OCI-LY1 (cell line): ENCODE measurements at regions not wholly inside any gene's neighbourhood (a gene's known extent, or its start where the extent isn't known, plus 50 kb on each side); places are given as distances from the start of the nearest gene placed in this dataset.

Source experiments
- H2AFZ ChIP-seq: fragments of 200-600 bp; sonication (generic), shearing (Covaris generic); 2 replicates; pipeline ENCODE4 v1.6.0; 2014; ENCODE audit warnings: antibody characterized with exemption, mild to moderate bottlenecking, low read length
- H3F3A ChIP-seq: fragments of 200-600 bp; sonication (generic), shearing (Covaris generic); 2 replicates; pipeline ENCODE4 v1.6.0; 2014; ENCODE audit warnings: mild to moderate bottlenecking, antibody characterized with exemption, low read length, moderate library complexity; ENCODE audit not compliant: insufficient read depth
- H3K27ac ChIP-seq: fragments of 200-600 bp; sonication (generic); 2 replicates; pipeline ENCODE4 v1.5.1; 2014; ENCODE audit warnings: low read length, mixed run types, mild to moderate bottlenecking, low read depth; ENCODE audit not compliant: poor library complexity, severe bottlenecking
- H3K27me3 ChIP-seq: fragments of 200-600 bp; sonication (generic); 2 replicates; pipeline ENCODE4 v1.6.0; 2014; ENCODE audit warnings: antibody characterized with exemption, mild to moderate bottlenecking, low read length, moderate library complexity; ENCODE audit not compliant: insufficient read depth
- H3K36me3 ChIP-seq: fragments of 200-600 bp; sonication (generic); 2 replicates; pipeline ENCODE4 v1.6.1; 2014; ENCODE audit warnings: mild to moderate bottlenecking, antibody characterized with exemption, low read length, moderate library complexity, mixed read lengths; ENCODE audit not compliant: insufficient read depth
- H3K4me1 ChIP-seq: fragments of 200-600 bp; sonication (generic); 2 replicates; pipeline ENCODE4 v1.5.1; 2014; ENCODE audit warnings: mild to moderate bottlenecking, low read length, moderate library complexity; ENCODE audit not compliant: insufficient read depth, severe bottlenecking
- H3K4me2 ChIP-seq: fragments of 200-600 bp; sonication (generic), shearing (Covaris generic); 2 replicates; pipeline ENCODE4 v1.6.1; 2014; ENCODE audit warnings: low read length
- H3K4me3 ChIP-seq: fragments of 200-600 bp; sonication (generic); 2 replicates; pipeline ENCODE4 v1.5.1; 2014; ENCODE audit warnings: low read length, low read depth, mild to moderate bottlenecking, mixed read lengths; ENCODE audit not compliant: poor library complexity, severe bottlenecking
- H3K79me2 ChIP-seq: fragments of 200-600 bp; shearing (Covaris generic); 2 replicates; pipeline ENCODE4 v1.6.1; 2016; ENCODE audit warnings: mixed run types, low read length, mixed read lengths; ENCODE audit not compliant: insufficient read depth
- H3K9ac ChIP-seq: fragments of 200-600 bp; sonication (generic), shearing (Covaris generic); 2 replicates; pipeline ENCODE4 v1.6.1; 2014; ENCODE audit warnings: mild to moderate bottlenecking, low read length, mixed read lengths
- H3K9me2 ChIP-seq: fragments of 200-600 bp; sonication (generic), shearing (Covaris generic); 2 replicates; pipeline ENCODE4 v1.6.1; 2014; ENCODE audit warnings: low read depth, mild to moderate bottlenecking, low read length, mixed read lengths
- H3K9me3 ChIP-seq: fragments of 200-600 bp; shearing (Covaris generic); 2 replicates; pipeline ENCODE4 v1.6.1; 2014; ENCODE audit warnings: low read length, mixed read lengths
- H4K20me1 ChIP-seq: fragments of 200-600 bp; sonication (generic), shearing (Covaris generic); 2 replicates; pipeline ENCODE4 v1.6.0; 2016; ENCODE audit warnings: mild to moderate bottlenecking, low read length; ENCODE audit not compliant: insufficient read depth
- CTCF ChIP-seq: fragments of 200-600 bp; sonication (generic), shearing (Covaris generic); IDR thresholded peaks from 2 replicates; pipeline ENCODE4 v1.5.1; 2017; ENCODE audit warnings: mild to moderate bottlenecking, antibody characterized with exemption, low read length, moderate library complexity, mixed read lengths
- EZH2 ChIP-seq: fragments of 200-600 bp; sonication (generic), shearing (Covaris generic); IDR thresholded peaks from 2 replicates; pipeline ENCODE4 v1.8.0; 2017; ENCODE audit warnings: borderline replicate concordance, mixed run types, mild to moderate bottlenecking, antibody characterized with exemption, low read length, moderate library complexity, mixed read lengths

GRCh38 chr20:11158146-11158545, 484.3 kb upstream of the JAG1 start:
- Histone ChIP-seq H3F3A (no peaks in the 10 kb centered on the region), H4K20me1 (no peaks in the 10 kb centered on the region), H3K79me2 (no peaks in the 10 kb centered on the region), H3K9me3 (no peaks in the 10 kb centered on the region), H3K4me1 (no peaks in the 10 kb centered on the region), H3K9ac (no peak overlapping the region), H3K4me3 (no peak overlapping the region), H3K27me3 (no peaks in the 10 kb centered on the region), H3K9me2 (no peaks in the 10 kb centered on the region), H3K36me3 (no peaks in the 10 kb centered on the region), H3K27ac (no peak overlapping the region), H3K4me2 (no peak overlapping the region), H2AFZ (no peak overlapping the region)
- no peak for TF ChIP-seq CTCF
- no peak for TF ChIP-seq EZH2

- Histone ChIP-seq H3K9me2 (no peaks in the 10 kb centered on the region), H3K9me3 (no peaks in the 10 kb centered on the region), H3K4me1 (no peaks in the 10 kb centered on the region), H3K9ac (no peak overlapping the region), H3K36me3 (no peaks in the 10 kb centered on the region), H3F3A (no peaks in the 10 kb centered on the region), H2AFZ (no peak overlapping the region), H3K27ac (no peak overlapping the region), H3K4me3 (no peak overlapping the region), H3K27me3 (no peaks in the 10 kb centered on the region), H3K79me2 (no peaks in the 10 kb centered on the region), H4K20me1 (no peaks in the 10 kb centered on the region), H3K4me2 (no peak overlapping the region)
- TF ChIP-seq EZH2: no peak
- TF ChIP-seq CTCF: no peak
Measured at GRCh38 chr20:11158589-11158988, 484.8 kb upstream of the JAG1 start.

- no peaks in the 10 kb centered on the region for H3F3A ChIP-seq
- H4K20me1 ChIP-seq: no peaks in the 10 kb centered on the region
- H3K4me1 ChIP-seq: no peaks in the 10 kb centered on the region
- no peak overlapping the region for H3K27ac ChIP-seq
- H3K79me2 ChIP-seq: no peaks in the 10 kb centered on the region
- no peak overlapping the region for H3K4me3 ChIP-seq
- no peaks in the 10 kb centered on the region for H3K9me3 ChIP-seq
- H3K4me2 ChIP-seq: no peak overlapping the region
- H3K9ac ChIP-seq: no peak overlapping the region
- H3K9me2 ChIP-seq: no peaks in the 10 kb centered on the region
- H3K36me3 ChIP-seq: no peaks in the 10 kb centered on the region
- no peaks in the 10 kb centered on the region for H3K27me3 ChIP-seq
- H2AFZ ChIP-seq: no peak overlapping the region
- TF ChIP-seq EZH2: no peak
- TF ChIP-seq CTCF: no peak
Measured at GRCh38 chr20:11159728-11160127, 485.9 kb upstream of the JAG1 start.
